NB4 (cell line): ENCODE measurements at regions not wholly inside any gene's neighbourhood (a gene's known extent, or its start where the extent isn't known, plus 50 kb on each side); places are given as distances from the start of the nearest gene placed in this dataset.

Source experiments
- CTCF ChIP-seq: IDR thresholded peaks from one replicate; pipeline ENCODE4 v1.5.1; 2012; ENCODE audit warnings: low read depth, low read length
- POLR2A ChIP-seq: IDR thresholded peaks from 2 replicates; pipeline ENCODE4 v1.6.1; 2011; ENCODE audit warnings: mild to moderate bottlenecking; ENCODE audit not compliant: insufficient read length; ENCODE audit errors: extremely low read depth
- TF ChIP-seq, protein P1 (sequence below): IDR thresholded peaks from 2 replicates; pipeline ENCODE4 v1.6.1; 2011; ENCODE audit warnings: low read depth, low read length

- TF ChIP-seq CTCF (no peak), POLR2A (no peak)
- TF ChIP-seq, protein P1, sequence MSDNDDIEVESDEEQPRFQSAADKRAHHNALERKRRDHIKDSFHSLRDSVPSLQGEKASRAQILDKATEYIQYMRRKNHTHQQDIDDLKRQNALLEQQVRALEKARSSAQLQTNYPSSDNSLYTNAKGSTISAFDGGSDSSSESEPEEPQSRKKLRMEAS, result no peak
Observed at GRCh38 chr1:190000365-190000872, 477.2 kb downstream of the BRINP3 start.
